HUDEP-2 (cell line): ENCODE measurements at regions not wholly inside any gene's neighbourhood (a gene's known extent, or its start where the extent isn't known, plus 50 kb on each side); places are given as distances from the start of the nearest gene placed in this dataset.

ENCODE experiments used
- DNase-seq, 76 experiments: peaks; one replicate each; lab custom pipeline; 2025; ENCODE audit not compliant: unreplicated experiment in 76 of 76; lab: John Stamatoyannopoulos, UW

GRCh38 chr5:173529861-173530260 is 86.6 kb downstream of the BOD1 start:
- no peak for DNase-seq

- DNase-seq, result no peak
Observed at GRCh38 chr5:173527671-173528070, 88.8 kb downstream of the BOD1 start.

DNA sequence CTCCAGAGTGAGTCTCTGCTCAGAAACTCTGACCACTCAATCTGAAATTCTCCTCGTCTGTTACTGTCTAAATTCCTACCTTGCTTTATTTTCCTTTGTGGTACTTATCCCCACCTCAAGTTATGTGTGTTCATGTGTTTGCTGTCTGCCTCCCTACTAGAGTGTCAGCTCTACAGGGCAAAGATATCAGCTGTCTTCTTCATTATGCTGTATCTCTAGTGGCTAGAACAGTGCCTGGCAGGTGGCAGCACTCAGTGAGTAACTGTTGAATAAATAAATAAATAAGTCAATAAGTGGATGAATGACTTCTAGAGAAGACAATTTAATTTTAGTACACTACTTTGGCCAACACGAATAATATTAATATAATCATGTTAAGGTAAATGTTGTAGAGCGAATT is 92.3 kb downstream of the BOD1 start:
- no peak for DNase-seq

DNA sequence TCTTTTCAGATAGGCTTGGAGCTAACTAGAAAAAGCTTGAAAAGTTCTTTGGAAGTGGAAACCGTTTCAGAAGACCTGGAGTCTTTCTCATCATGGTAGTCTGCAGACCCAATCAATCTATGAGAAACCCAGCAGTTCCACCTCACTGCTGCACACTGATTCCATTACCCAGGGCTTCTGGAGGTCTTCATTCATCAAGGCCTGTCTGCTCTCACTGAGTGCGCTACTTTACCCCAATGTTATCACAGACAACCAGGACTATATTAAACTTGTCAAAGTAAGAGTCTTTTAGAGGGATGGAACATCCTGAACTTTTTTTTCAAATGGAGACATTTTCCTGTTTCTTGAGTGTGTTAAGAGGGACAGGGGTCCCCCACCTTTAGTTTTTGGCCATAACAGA is 93.1 kb downstream of the BOD1 start:
- no peak for DNase-seq

GRCh38 chr5:173522518-173522917 is 93.9 kb downstream of the BOD1 start:
- no peak for DNase-seq

DNA sequence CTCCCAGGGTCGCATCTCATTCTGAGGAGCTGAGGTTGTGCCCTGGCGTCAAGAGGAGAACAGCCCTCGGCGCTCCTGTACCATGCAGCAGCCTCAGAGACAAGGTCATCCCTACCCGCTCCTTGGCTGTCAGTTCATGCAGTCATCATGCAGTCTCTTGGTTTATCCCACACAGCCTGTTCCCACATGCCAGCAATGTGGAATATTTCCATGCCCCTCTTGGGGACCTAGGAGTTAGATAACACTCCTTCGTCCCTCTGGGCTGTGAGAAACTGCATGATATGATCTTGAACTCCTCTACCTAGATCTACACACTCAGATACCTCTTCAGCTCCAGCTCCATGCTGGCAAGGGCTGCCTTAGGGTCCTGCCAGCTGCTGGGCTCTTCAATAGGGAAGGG is 97.6 kb downstream of the BOD1 start:
- DNase-seq, result no peak

DNA sequence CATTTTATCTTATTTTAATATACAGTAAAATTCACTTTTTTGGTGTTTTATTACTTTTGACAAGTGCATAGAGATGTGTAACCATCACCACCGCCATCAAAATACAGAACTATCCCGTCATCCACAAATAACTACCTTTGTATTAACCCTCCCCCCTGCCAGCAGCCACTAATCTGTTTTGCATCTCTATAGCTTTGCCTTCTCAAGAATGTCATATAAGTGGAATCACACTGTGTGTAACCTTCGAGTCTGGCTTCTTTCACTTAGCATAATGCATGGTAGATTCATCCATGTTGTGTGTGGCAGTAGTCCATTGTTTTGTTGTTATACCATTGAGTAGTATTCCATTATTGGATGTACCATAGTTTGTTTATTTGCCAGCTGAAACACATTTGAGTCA is 98.8 kb downstream of the BOD1 start:
- no peak for DNase-seq

DNA sequence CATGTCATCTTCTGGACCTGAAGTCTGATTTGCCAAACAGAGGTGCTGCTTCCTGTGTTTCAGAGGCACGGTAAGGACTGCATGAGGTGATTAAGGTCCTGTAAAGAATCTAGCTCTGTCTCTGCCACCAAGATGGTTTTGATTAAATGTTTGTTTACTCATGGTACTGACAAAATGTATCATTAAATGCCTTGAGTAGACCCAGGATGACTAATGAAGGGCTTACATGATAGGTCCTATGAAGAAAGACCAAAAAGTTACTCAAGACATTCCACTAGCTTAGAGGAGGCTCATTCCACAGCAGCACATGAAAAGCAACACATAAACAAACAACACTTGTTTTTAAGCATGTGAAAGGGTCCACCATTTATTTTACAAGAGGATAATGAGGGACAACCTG is 100.9 kb downstream of the BOD1 start:
- no peak for DNase-seq

- no peak for DNase-seq
Observed at GRCh38 chr5:173514661-173515060, 101.8 kb downstream of the BOD1 start.

DNA sequence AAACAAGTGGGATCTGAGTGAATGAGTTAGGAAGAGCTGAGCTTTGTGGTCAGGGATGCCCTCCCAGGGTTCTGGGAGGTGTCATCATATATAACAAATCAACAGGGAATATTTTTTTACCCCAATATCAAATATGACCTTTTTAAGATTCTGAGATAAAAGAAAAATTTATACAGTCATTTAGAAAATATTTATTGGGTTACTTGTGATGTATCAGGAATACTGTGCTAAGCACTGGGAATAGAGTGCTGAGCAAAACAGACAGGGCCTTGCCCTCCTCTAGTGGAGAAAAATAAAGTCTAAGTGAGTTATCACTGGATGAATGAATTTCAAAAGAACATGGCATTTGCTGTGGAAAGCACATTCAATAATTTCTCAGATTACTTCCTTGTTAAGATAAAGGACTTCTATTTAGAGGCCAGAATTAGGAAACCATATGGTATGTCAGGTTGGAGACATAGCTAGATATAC is 102.9 kb downstream of the BOD1 start:
- DNase-seq, result no peak

DNA sequence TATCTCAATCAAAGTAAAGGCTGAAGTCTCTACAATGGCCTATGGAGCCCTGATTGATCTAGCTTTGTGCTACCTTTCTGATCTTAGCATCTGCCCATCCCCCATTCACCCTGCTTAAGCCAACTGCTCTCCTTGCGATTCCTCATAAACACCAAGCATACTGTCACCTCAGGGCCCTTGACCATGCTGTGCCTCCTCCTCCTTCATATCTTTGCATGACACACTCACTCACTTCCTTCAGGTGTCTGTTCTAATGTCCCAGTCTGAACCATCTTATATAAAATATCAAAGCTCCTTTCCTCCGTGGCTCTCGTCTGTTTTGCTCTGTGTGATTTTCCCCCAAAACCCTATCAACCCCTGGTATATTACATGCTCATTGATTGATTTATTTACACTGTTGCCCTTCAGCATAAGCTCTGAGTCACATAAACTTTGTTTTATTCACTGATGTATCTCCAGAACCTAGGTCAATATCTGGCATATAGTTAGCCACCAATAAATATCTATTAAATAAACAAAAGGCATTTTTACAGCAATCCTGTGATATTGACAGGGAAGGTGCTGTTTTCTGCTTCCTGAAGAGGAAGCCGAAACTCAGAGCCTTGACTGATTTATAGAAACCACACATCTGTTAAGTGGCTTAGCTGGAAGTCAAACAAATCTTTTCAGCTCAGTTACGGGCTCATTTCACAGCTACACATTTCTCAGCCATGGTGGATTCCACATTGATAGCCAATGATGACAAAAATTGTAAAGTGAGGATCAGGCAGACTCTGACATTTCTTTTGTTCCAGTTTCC is 103.6 kb downstream of the BOD1 start:
- DNase-seq, result no peak

GRCh38 chr5:173509060-173509459 is 107.4 kb downstream of the BOD1 start:
- DNase-seq, result no peak

GRCh38 chr5:173507171-173507570 is 109.3 kb downstream of the BOD1 start:
- DNase-seq, result no peak

DNA sequence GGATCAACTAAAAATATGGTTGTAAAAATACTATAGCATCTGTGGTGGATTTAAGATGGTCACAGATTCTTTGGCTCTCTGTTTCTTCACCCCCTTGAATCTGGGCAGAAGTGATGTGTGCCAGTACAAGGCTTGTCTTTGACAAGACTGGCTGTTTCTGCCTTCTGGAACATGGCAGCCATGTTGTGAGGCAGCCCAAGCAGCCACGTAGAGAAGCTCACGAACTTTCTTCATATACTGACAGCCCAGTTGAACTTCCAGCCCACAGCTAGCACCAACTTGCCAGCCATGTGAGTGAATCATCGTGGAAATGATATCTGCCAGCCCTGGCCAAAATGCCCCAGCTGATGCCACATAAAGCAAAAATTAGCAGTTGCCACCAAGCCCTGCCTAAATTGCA is 110.8 kb downstream of the BOD1 start:
- no peak for DNase-seq

DNA sequence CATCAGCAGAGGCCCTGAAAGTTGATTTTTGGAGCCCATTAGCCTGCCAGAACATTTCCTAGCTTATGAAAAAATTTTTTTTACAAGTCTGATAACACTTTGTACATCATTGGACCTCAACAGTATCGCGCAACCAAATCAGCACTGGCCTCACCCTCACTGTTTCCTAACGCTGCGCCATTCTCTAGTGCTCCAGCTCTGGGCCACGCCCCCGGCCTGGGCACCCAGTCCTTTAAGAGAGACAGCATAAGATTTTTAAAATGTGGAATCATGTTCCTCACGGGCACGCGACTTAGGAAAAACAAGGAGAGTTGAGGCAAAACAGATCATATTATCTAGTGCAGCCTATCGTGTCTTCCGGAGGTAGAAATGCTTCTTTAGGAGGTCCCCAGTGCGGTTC is 114.5 kb downstream of the BOD1 start:
- no peak for DNase-seq

DNA sequence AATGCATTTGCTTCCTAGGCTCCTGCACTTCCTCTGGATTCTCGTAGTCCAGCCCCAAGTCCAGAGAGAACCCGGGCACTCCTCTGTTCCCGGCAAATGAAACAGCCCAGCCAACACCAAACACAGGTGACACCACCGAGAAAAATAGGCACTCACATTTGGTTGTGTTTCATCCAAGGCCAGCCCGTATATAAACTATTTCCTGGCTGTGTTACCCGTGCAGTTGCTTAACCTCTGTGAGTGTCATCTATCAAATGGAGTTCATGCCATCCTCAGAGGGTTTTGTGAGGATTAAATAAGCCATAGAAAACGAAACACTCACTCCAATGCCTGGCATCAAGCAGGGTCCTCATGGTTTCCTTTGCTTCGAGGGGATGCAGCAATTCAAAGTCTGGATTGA is 115.2 kb downstream of the BOD1 start:
- no peak for DNase-seq

DNA sequence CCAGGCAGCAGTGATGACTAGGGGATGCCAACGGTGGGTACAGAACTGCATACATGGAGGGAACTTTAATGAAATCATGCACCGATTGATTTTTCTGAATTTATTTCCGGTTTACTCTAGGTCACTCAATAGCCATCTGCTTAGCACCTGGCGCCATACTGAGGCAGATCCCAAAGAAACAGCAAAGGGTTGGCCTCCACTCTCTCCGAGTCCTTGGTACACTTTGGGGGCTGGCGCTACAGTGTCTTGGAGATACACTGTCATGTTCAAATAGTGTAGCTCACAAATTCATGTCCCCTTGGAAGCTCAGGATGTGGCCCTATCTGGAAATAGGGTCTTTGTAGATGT is 116.3 kb downstream of the BOD1 start:
- DNase-seq, result no peak

DNA sequence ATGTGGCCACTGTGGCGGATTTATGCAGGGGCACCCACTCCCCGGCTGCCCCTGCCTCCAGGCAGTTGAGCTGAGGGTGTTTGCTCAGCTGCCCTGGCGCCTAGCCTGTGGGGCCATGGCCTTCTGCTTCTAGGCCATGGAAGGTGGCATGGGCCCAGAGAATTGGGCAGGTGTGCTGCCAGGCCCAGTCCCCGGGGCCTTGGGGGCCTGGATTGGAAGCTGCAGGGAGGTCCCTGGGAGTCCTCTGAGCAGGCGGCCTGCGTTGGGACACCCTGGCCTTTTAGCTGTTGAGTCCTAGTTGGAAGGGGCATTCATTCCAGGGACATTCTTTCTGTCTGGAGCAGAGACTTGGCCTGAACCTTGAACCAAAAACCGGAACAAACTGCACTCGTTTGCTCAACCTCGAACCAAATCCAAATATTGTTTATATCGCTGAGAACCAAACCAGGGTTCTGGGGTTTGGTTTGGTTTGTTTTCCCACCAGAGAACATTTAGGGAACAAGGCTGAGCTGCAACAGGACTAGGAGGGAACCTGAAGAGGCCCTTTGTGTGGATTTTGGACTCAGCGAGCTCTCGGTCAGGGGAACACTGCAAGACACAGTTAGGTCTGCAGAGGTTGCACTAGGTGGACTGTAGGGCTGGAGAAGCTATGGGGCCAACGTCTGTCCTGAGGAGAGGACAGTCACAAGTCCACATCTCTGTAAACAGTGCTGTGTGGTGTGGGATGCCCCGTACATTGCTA is 116.8 kb downstream of the BOD1 start:
- no peak for DNase-seq

DNA sequence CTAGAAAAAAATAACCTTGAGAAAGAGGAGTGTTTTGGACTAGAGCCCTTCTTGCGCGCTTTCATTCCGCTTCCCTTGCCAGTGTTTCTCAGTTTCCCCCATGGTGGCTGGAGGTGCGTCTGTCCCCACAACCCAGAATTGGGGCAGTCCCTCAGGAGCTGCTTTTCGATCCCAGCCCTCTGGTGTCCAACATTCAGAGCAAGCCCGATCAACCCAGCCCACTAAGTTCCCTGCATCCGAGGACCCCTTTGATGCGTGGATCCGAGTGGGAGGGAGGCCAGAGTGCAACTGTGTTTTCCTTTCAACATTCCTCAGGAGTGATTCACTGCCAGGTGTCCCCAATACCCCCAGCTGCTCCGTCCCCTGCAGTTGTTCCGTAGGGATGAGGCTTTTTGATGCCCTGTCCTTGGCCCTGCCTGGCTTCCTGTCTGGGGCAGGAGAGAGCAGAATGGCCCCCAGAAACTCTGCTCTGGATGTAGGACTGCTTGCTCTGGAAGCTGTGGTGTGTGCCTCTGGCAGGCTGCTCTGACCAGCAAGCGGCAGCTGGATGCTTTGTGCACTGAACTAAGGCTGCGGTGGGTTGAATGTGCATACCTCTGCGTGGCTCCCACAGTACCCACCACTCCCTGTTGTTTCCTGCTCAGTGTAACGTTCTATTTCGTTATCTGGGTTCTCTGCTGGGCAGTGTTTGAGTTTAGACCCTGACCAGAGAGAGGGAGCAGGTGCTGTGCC is 117.5 kb downstream of the BOD1 start:
- no peak for DNase-seq

GRCh38 chr5:173498286-173498685 is 118.2 kb downstream of the BOD1 start:
- DNase-seq, result no peak

DNA sequence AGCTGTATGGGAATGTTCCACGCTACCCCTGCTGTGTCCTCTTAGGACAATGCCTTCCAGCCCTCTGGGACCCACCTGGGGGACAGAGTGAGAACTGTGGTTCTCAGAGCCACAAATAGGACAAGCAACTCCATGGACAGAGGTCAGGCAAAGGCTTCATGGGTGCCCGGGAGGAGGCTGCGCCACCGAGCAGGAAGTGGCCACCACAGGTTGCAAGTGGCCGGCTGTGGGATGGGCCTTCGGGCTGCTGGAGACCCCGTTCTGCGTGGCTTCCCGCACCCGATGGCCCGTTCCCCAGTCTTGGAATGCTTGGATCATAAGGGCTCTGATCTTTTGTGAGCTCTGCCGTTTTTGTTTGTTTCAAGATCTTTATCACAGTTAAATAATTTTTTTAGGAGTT is 118.8 kb downstream of the BOD1 start:
- no peak for DNase-seq

DNA sequence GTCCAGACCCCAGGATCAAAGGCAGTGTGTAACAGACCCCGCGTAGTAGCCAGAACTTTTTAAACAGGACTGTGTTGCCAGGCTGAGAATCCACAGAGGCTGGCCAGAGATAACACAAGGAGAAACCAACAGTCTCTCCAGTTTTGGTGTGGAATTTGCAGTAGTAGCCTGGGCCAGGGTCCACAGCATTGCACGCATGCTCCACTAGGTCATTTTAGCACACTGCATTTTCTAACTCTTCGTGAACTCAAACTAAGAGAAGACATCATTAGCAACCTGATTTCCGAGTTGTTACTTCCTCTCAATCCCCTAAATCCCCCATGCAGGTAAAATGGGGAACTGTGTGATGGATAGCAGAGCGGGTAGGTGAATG is 119.6 kb downstream of the BOD1 start:
- no peak for DNase-seq
